ENCODE measurements at regions not wholly inside any gene's neighbourhood (a gene's known extent, or its start where the extent isn't known, plus 50 kb on each side); places are given as distances from the start of the nearest gene placed in this dataset.
"Not testable (repeated sequence)": the region's sequence is repeated elsewhere in the genome, so short reads cannot be mapped to it uniquely, and the experiment has no call there.

- no peak for DNase-seq (ENCODE audit: low read depth in 4 of 6, low spot score in 6 of 6)
- Histone ChIP-seq H3K36me3 (ENCODE audit: control insufficient read depth, insufficient read depth, low read length) (no peaks in the 10 kb centered on the region), H3K27ac (ENCODE audit: low read depth, low read length) (no peak overlapping the region), H3K4me1 (ENCODE audit: control insufficient read depth, insufficient read depth, low read length) (no peaks in the 10 kb centered on the region), H3K9me3 (ENCODE audit: control insufficient read depth, insufficient read depth, low read length) (no peaks in the 10 kb centered on the region), H3K4me3 (ENCODE audit: low read depth, low read length) (no peak overlapping the region), H3K27me3 (ENCODE audit: control insufficient read depth, insufficient read depth, low read length) (no peaks in the 10 kb centered on the region)
- WGBS (ENCODE audit: insufficient coverage), result 87% methylated on average over 2 of the region's 3 CpGs
Measured at GRCh38 chr11:21969841-21970240, 223.0 kb upstream of the ANO5 start.

- WGBS (ENCODE audit: insufficient coverage), result no CpG with 5 or more reads among the region's 2 CpGs
- H3K4me1 ChIP-seq (ENCODE audit: control insufficient read depth, insufficient read depth, low read length), result no peaks in the 10 kb centered on the region
- DNase-seq (ENCODE audit: low read depth in 4 of 6, low spot score in 6 of 6), result no peak
Measured at GRCh38 chr11:21975242-21975641, 217.6 kb upstream of the ANO5 start.

GRCh38 chr11:21976210-21976609, 216.7 kb upstream of the ANO5 start:
- no peaks in the 10 kb centered on the region for H3K4me1 ChIP-seq (ENCODE audit: control insufficient read depth, insufficient read depth, low read length)
- DNase-seq (ENCODE audit: low read depth in 4 of 6, low spot score in 6 of 6), result no peak
- H3K9me3 ChIP-seq (ENCODE audit: control insufficient read depth, insufficient read depth, low read length), result no peaks in the 10 kb centered on the region
- 69% methylated on average over 7 of the region's 8 CpGs for WGBS (ENCODE audit: insufficient coverage)
- H3K27ac ChIP-seq (ENCODE audit: low read depth, low read length), result no peak overlapping the region
- H3K4me3 ChIP-seq (ENCODE audit: low read depth, low read length), result no peak overlapping the region
- H3K36me3 ChIP-seq (ENCODE audit: control insufficient read depth, insufficient read depth, low read length), result no peaks in the 10 kb centered on the region
- no peaks in the 10 kb centered on the region for H3K27me3 ChIP-seq (ENCODE audit: control insufficient read depth, insufficient read depth, low read length)

More at GRCh38 chr11:21975242-21975641, 217.6 kb upstream of the ANO5 start:
- H3K27ac ChIP-seq (ENCODE audit: low read depth, low read length), result no peak overlapping the region
- H3K36me3 ChIP-seq (ENCODE audit: control insufficient read depth, insufficient read depth, low read length), result no peaks in the 10 kb centered on the region
- H3K9me3 ChIP-seq (ENCODE audit: control insufficient read depth, insufficient read depth, low read length), result no peaks in the 10 kb centered on the region
- H3K4me3 ChIP-seq (ENCODE audit: low read depth, low read length), result no peak overlapping the region
- no peaks in the 10 kb centered on the region for H3K27me3 ChIP-seq (ENCODE audit: control insufficient read depth, insufficient read depth, low read length)

- Histone ChIP-seq H3K4me1 (ENCODE audit: control insufficient read depth, insufficient read depth, low read length) (no peaks in the 10 kb centered on the region), H3K36me3 (ENCODE audit: control insufficient read depth, insufficient read depth, low read length) (no peaks in the 10 kb centered on the region), H3K4me3 (ENCODE audit: low read depth, low read length) (no peak overlapping the region), H3K27ac (ENCODE audit: low read depth, low read length) (no peak overlapping the region), H3K27me3 (ENCODE audit: control insufficient read depth, insufficient read depth, low read length) (no peaks in the 10 kb centered on the region), H3K9me3 (ENCODE audit: control insufficient read depth, insufficient read depth, low read length) (no peaks in the 10 kb centered on the region)
- DNase-seq (ENCODE audit: low read depth in 4 of 6, low spot score in 6 of 6), result peak in 1 of 6 donors; percentile 72
- whole genome bisulfite sequencing (ENCODE audit: insufficient coverage), result no CpG with 5 or more reads among the region's 2 CpGs
Measured at GRCh38 chr11:21983431-21983830, 209.5 kb upstream of the ANO5 start.

GRCh38 chr11:21986361-21986760, 206.5 kb upstream of the ANO5 start:
- 100% methylated on average over 1 of the region's 2 CpGs for WGBS (ENCODE audit: insufficient coverage)
- no peak overlapping the region for H3K4me3 ChIP-seq (ENCODE audit: low read depth, low read length)
- H3K27me3 ChIP-seq (ENCODE audit: control insufficient read depth, insufficient read depth, low read length), result no peaks in the 10 kb centered on the region
- no peaks in the 10 kb centered on the region for H3K9me3 ChIP-seq (ENCODE audit: control insufficient read depth, insufficient read depth, low read length)
- H3K27ac ChIP-seq (ENCODE audit: low read depth, low read length), result no peak overlapping the region
- H3K4me1 ChIP-seq (ENCODE audit: control insufficient read depth, insufficient read depth, low read length), result no peaks in the 10 kb centered on the region
- no peak for DNase-seq (ENCODE audit: low read depth in 4 of 6, low spot score in 6 of 6)
- no peaks in the 10 kb centered on the region for H3K36me3 ChIP-seq (ENCODE audit: control insufficient read depth, insufficient read depth, low read length)

- Histone ChIP-seq H3K4me1 (ENCODE audit: control insufficient read depth, insufficient read depth, low read length) (no peaks in the 10 kb centered on the region), H3K27me3 (ENCODE audit: control insufficient read depth, insufficient read depth, low read length) (no peaks in the 10 kb centered on the region), H3K9me3 (ENCODE audit: control insufficient read depth, insufficient read depth, low read length) (no peaks in the 10 kb centered on the region), H3K27ac (ENCODE audit: low read depth, low read length) (no peak overlapping the region), H3K36me3 (ENCODE audit: control insufficient read depth, insufficient read depth, low read length) (no peaks in the 10 kb centered on the region), H3K4me3 (ENCODE audit: low read depth, low read length) (no peak overlapping the region)
- no CpG with 5 or more reads among the region's 1 CpG for WGBS (ENCODE audit: insufficient coverage)
- no peak for DNase-seq (ENCODE audit: low read depth in 4 of 6, low spot score in 6 of 6)
Measured at GRCh38 chr11:21987261-21987660, 205.6 kb upstream of the ANO5 start.

- H3K9me3 ChIP-seq (ENCODE audit: control insufficient read depth, insufficient read depth, low read length), result no peaks in the 10 kb centered on the region
- no peaks in the 10 kb centered on the region for H3K4me1 ChIP-seq (ENCODE audit: control insufficient read depth, insufficient read depth, low read length)
- H3K36me3 ChIP-seq (ENCODE audit: control insufficient read depth, insufficient read depth, low read length), result no peaks in the 10 kb centered on the region
- 64% methylated on average over 1 of the region's 1 CpG for WGBS (ENCODE audit: insufficient coverage)
- no peak overlapping the region for H3K4me3 ChIP-seq (ENCODE audit: low read depth, low read length)
- H3K27me3 ChIP-seq (ENCODE audit: control insufficient read depth, insufficient read depth, low read length), result no peaks in the 10 kb centered on the region
- DNase-seq (ENCODE audit: low read depth in 4 of 6, low spot score in 6 of 6), result peak in 5 of 6 donors; percentile 10 to 92 (median 32)
- H3K27ac ChIP-seq (ENCODE audit: low read depth, low read length), result no peak overlapping the region
Measured at GRCh38 chr11:21988477-21988876, 204.4 kb upstream of the ANO5 start.

- not testable (repeated sequence) for H3K36me3 ChIP-seq (ENCODE audit: control insufficient read depth, insufficient read depth, low read length); H3K27ac ChIP-seq (ENCODE audit: low read depth, low read length); DNase-seq (ENCODE audit: low read depth in 4 of 6, low spot score in 6 of 6); H3K9me3 ChIP-seq (ENCODE audit: control insufficient read depth, insufficient read depth, low read length); H3K4me3 ChIP-seq (ENCODE audit: low read depth, low read length); H3K27me3 ChIP-seq (ENCODE audit: control insufficient read depth, insufficient read depth, low read length); H3K4me1 ChIP-seq (ENCODE audit: control insufficient read depth, insufficient read depth, low read length)
- WGBS (ENCODE audit: insufficient coverage), result 100% methylated on average over 3 of the region's 6 CpGs
Measured at GRCh38 chr11:22001803-22002202, 191.1 kb upstream of the ANO5 start.

GRCh38 chr11:22006901-22007300, 186.0 kb upstream of the ANO5 start:
- no peaks in the 10 kb centered on the region for H3K4me1 ChIP-seq (ENCODE audit: control insufficient read depth, insufficient read depth, low read length)
- no peaks in the 10 kb centered on the region for H3K36me3 ChIP-seq (ENCODE audit: control insufficient read depth, insufficient read depth, low read length)
- H3K27ac ChIP-seq (ENCODE audit: low read depth, low read length), result no peak overlapping the region
- H3K4me3 ChIP-seq (ENCODE audit: low read depth, low read length), result no peak overlapping the region
- peak in 2 of 6 donors; percentile 48 to 75 for DNase-seq (ENCODE audit: low read depth in 4 of 6, low spot score in 6 of 6)
- H3K9me3 ChIP-seq (ENCODE audit: control insufficient read depth, insufficient read depth, low read length), result no peaks in the 10 kb centered on the region
- H3K27me3 ChIP-seq (ENCODE audit: control insufficient read depth, insufficient read depth, low read length), result no peaks in the 10 kb centered on the region

GRCh38 chr11:22031791-22032190, 161.1 kb upstream of the ANO5 start:
- no peak overlapping the region for H3K27ac ChIP-seq (ENCODE audit: low read depth, low read length)
- no peak for DNase-seq (ENCODE audit: low read depth in 4 of 6, low spot score in 6 of 6)
- H3K36me3 ChIP-seq (ENCODE audit: control insufficient read depth, insufficient read depth, low read length), result no peaks in the 10 kb centered on the region
- no peaks in the 10 kb centered on the region for H3K4me1 ChIP-seq (ENCODE audit: control insufficient read depth, insufficient read depth, low read length)
- no CpG with 5 or more reads among the region's 1 CpG for WGBS (ENCODE audit: insufficient coverage)
- H3K4me3 ChIP-seq (ENCODE audit: low read depth, low read length), result no peak overlapping the region
- H3K27me3 ChIP-seq (ENCODE audit: control insufficient read depth, insufficient read depth, low read length), result no peaks in the 10 kb centered on the region
- no peaks in the 10 kb centered on the region for H3K9me3 ChIP-seq (ENCODE audit: control insufficient read depth, insufficient read depth, low read length)
